H9 (cell line): ENCODE measurements at regions not wholly inside any gene's neighbourhood (a gene's known extent, or its start where the extent isn't known, plus 50 kb on each side); places are given as distances from the start of the nearest gene placed in this dataset.

Experiments used
- DNase-seq: peaks from one replicate; pipeline ENCODE4 v3.0.0-alpha.2; 2017
- H2AFZ ChIP-seq: one replicate; pipeline ENCODE4 v1.6.1; 2013; ENCODE audit warnings: mild to moderate bottlenecking, low read length, control low read depth, moderate library complexity
- H2AK5ac ChIP-seq: 2 replicates; pipeline ENCODE4 v1.6.1; 2013; ENCODE audit warnings: low read length, control low read depth, mixed read lengths; ENCODE audit not compliant: insufficient read length
- H2BK120ac ChIP-seq: one replicate; pipeline ENCODE4 v1.6.1; 2013; ENCODE audit warnings: low read depth, mild to moderate bottlenecking, low read length, control low read depth, inconsistent platforms; ENCODE audit not compliant: poor library complexity, severe bottlenecking
- H2BK12ac ChIP-seq: 2 replicates; pipeline ENCODE4 v1.6.1; 2013; ENCODE audit warnings: low read length, control low read depth, mixed read lengths, low read depth; ENCODE audit not compliant: insufficient read length
- H2BK15ac ChIP-seq: 2 replicates; pipeline ENCODE4 v1.6.1; 2013; ENCODE audit warnings: low read depth, low read length, control low read depth
- H2BK20ac ChIP-seq: one replicate; pipeline ENCODE4 v1.6.1; 2013; ENCODE audit warnings: low read depth, mild to moderate bottlenecking, low read length, control low read depth, inconsistent platforms; ENCODE audit not compliant: poor library complexity, severe bottlenecking
- H2BK5ac ChIP-seq: 2 replicates; pipeline ENCODE4 v1.6.1; 2013; ENCODE audit warnings: low read length, control low read depth, mixed read lengths; ENCODE audit not compliant: insufficient read length
- H3K14ac ChIP-seq: 2 replicates; pipeline ENCODE4 v1.6.1; 2013; ENCODE audit warnings: low read length, control low read depth; ENCODE audit not compliant: insufficient read depth
- H3K18ac ChIP-seq: 2 replicates; pipeline ENCODE4 v1.6.1; 2013; ENCODE audit warnings: low read depth, mild to moderate bottlenecking, mixed read lengths, low read length, control low read depth; ENCODE audit not compliant: insufficient read length
- H3K23ac ChIP-seq: 2 replicates; pipeline ENCODE4 v1.6.1; 2013; ENCODE audit warnings: low read length, control low read depth, mixed read lengths, low read depth; ENCODE audit not compliant: insufficient read length
- H3K23me2 ChIP-seq: 2 replicates; pipeline ENCODE4 v1.6.1; 2013; ENCODE audit warnings: low read depth, mild to moderate bottlenecking, mixed read lengths, low read length, control low read depth; ENCODE audit not compliant: insufficient read length, poor library complexity, severe bottlenecking
- H3K27ac ChIP-seq: 2 replicates; pipeline ENCODE4 v1.5.1; 2013; ENCODE audit warnings: low read length, control low read depth, mixed read lengths, low read depth; ENCODE audit not compliant: insufficient read length
- H3K27me3 ChIP-seq: 2 replicates; pipeline ENCODE4 v1.6.1; 2013; ENCODE audit warnings: low read length, control low read depth, inconsistent platforms; ENCODE audit not compliant: insufficient read depth
- H3K4ac ChIP-seq: 2 replicates; pipeline ENCODE4 v1.6.1; 2013; ENCODE audit warnings: low read depth, mild to moderate bottlenecking, control low read depth, inconsistent platforms, low read length, moderate library complexity
- H3K4me1 ChIP-seq: 2 replicates; pipeline ENCODE4 v1.6.1; 2013; ENCODE audit warnings: low read length, control low read depth, inconsistent platforms; ENCODE audit not compliant: insufficient read depth
- H3K4me2 ChIP-seq: 2 replicates; pipeline ENCODE4 v1.6.1; 2013; ENCODE audit warnings: low read length, control low read depth, mixed read lengths; ENCODE audit not compliant: insufficient read length, insufficient read depth
- H3K56ac ChIP-seq: 2 replicates; pipeline ENCODE4 v1.6.1; 2013; ENCODE audit warnings: low read depth, mild to moderate bottlenecking, mixed read lengths, low read length, control low read depth; ENCODE audit not compliant: insufficient read length
- H3K79me1 ChIP-seq: 2 replicates; pipeline ENCODE4 v1.6.1; 2013; ENCODE audit warnings: low read depth, mild to moderate bottlenecking, moderate library complexity, low read length, control low read depth, inconsistent platforms; ENCODE audit not compliant: insufficient read depth, poor library complexity, severe bottlenecking
- H3K79me2 ChIP-seq: 2 replicates; pipeline ENCODE4 v1.6.1; 2013; ENCODE audit warnings: low read length, control low read depth, inconsistent platforms; ENCODE audit not compliant: insufficient read depth
- H3K9ac ChIP-seq: 2 replicates; pipeline ENCODE4 v1.6.1; 2013; ENCODE audit warnings: low read length, control low read depth, mixed read lengths; ENCODE audit not compliant: insufficient read length; ENCODE audit errors: extremely low read depth
- H3K9me3 ChIP-seq: one replicate; pipeline ENCODE4 v1.6.1; 2013; ENCODE audit warnings: low read depth, low read length, inconsistent platforms; ENCODE audit not compliant: control insufficient read depth
- H3T11ph ChIP-seq: one replicate; pipeline ENCODE4 v1.6.1; 2013; ENCODE audit warnings: mild to moderate bottlenecking, low read length, control low read depth, inconsistent platforms
- H4K20me1 ChIP-seq: one replicate; pipeline ENCODE4 v1.6.1; 2013; ENCODE audit not compliant: control insufficient read depth, insufficient read length, insufficient read depth
- H4K5ac ChIP-seq: 2 replicates; pipeline ENCODE4 v1.6.1; 2013; ENCODE audit warnings: low read depth, mild to moderate bottlenecking, mixed read lengths, low read length, control low read depth; ENCODE audit not compliant: insufficient read length
- H4K8ac ChIP-seq: replicated peaks from 2 replicates; pipeline ENCODE4 v1.6.1; 2013; ENCODE audit warnings: low read length, control low read depth, mixed read lengths, low read depth; ENCODE audit not compliant: insufficient read length
- H4K91ac ChIP-seq: 2 replicates; pipeline ENCODE4 v1.6.1; 2013; ENCODE audit warnings: low read depth, mild to moderate bottlenecking, moderate library complexity, mixed read lengths, low read length, control low read depth; ENCODE audit not compliant: insufficient read length
- H3K27ac Mint-ChIP-seq, 3 experiments: 2 replicates in 2 of 3; 3 replicates in 1 of 3; pipeline ENCODE4 v1.8.0; 2020 to 2021; ENCODE audit warnings: mixed read lengths in 3 of 3, mild to moderate bottlenecking in 1 of 3, moderate library complexity in 1 of 3
- H3K27me3 Mint-ChIP-seq: 2 replicates; pipeline ENCODE4 v1.8.0; 2021; ENCODE audit warnings: low read depth, mild to moderate bottlenecking, moderate library complexity, mixed read lengths
- H3K36me3 Mint-ChIP-seq, 3 experiments: 2 replicates in 2 of 3; 3 replicates in 1 of 3; pipeline ENCODE4 v1.8.0; 2020 to 2021; ENCODE audit warnings: low read depth in 3 of 3, mixed read lengths in 3 of 3; ENCODE audit not compliant: insufficient read depth in 1 of 3
- H3K4me1 Mint-ChIP-seq, 2 experiments: 2 replicates each; pipeline ENCODE4 v1.8.0; 2020; ENCODE audit warnings: mixed read lengths in 2 of 2
- H3K4me3 Mint-ChIP-seq, 2 experiments: 2 replicates in 1 of 2; 3 replicates in 1 of 2; pipeline ENCODE4 v1.8.0; 2020 to 2021; ENCODE audit warnings: mild to moderate bottlenecking in 2 of 2, mixed read lengths in 2 of 2, moderate library complexity in 1 of 2
- H3K9me3 Mint-ChIP-seq, 2 experiments: 2 replicates in 1 of 2; 3 replicates in 1 of 2; pipeline ENCODE4 v1.8.0; 2020; ENCODE audit warnings: mild to moderate bottlenecking in 2 of 2, mixed read lengths in 2 of 2, moderate library complexity in 1 of 2
- CTCF ChIP-seq: fragments of 200-600 bp; sonication (generic); conservative IDR thresholded peaks from 3 replicates; pipeline ENCODE4 v1.8.0; 2021; ENCODE audit warnings: antibody characterized with exemption, mild to moderate bottlenecking
- WGBS: extraction: QIAGEN DNeasy Blood & Tissue Kit; methylation state at CpG from one replicate; pipeline ENCODE4 v1.1.7; 2013; ENCODE audit warnings: missing lambda C conversion rate, low lambda C conversion rate, mixed read lengths; ENCODE audit not compliant: insufficient read length; ENCODE audit errors: extremely low coverage; 5-methylcytosine and 5-hydroxymethylcytosine counted together

GRCh38 chr1:30516485-30516858, 206.9 kb downstream of the MATN1 start:
- Histone ChIP-seq H2BK15ac (no peak overlapping the region), H4K91ac (no peak overlapping the region), H3K14ac (no peak overlapping the region), H3K79me1 (no peaks in the 10 kb centered on the region), H2AK5ac (no peak overlapping the region), H3K4ac (no peak overlapping the region), H3K4me1 (no peaks in the 10 kb centered on the region), H2BK20ac (no peak overlapping the region), H4K5ac (no peak overlapping the region), H3K56ac (no peak overlapping the region), H2BK120ac (no peak overlapping the region), H3K79me2 (no peaks in the 10 kb centered on the region), H2BK5ac (no peak overlapping the region), H3K27ac (no peak overlapping the region), H2BK12ac (no peak overlapping the region), H3K9me3 (no peaks in the 10 kb centered on the region), H3K23me2 (no peaks in the 10 kb centered on the region), H3T11ph (no peak overlapping the region), H3K9ac (no peak overlapping the region), H2AFZ (no peak overlapping the region), H3K23ac (no peak overlapping the region), H3K18ac (no peak overlapping the region), H3K4me2 (no peak overlapping the region), H3K27me3 (no peaks in the 10 kb centered on the region), H4K20me1 (no peaks in the 10 kb centered on the region), H4K8ac (no peak overlapping the region)
- no CpG with 5 or more reads among the region's 4 CpGs for WGBS
- Mint-ChIP-seq H3K9me3 (no peaks in the 10 kb centered on the region; a peak in 1 of 5 replicates), H3K27ac (no peak overlapping the region), H3K4me3 (no peak overlapping the region), H3K4me1 (peaks cover 25 to 37% of the 10 kb centered on the region in 2 experiments), H3K27me3 (peaks cover 2% of the 10 kb centered on the region), H3K36me3 (no peaks in the 10 kb centered on the region)
- DNase-seq: no peak
- no peak for TF ChIP-seq CTCF
